Neuronal stem cell (in vitro differentiated cells): ENCODE measurements at regions not wholly inside any gene's neighbourhood (a gene's known extent, or its start where the extent isn't known, plus 50 kb on each side); places are given as distances from the start of the nearest gene placed in this dataset.
A peak's percentile ranks its signal among the peaks of the same experiment; 100 is the strongest.

Experiments used
- DNase-seq: peaks from one replicate; pipeline ENCODE4 v3.0.0-alpha.2; 2013; ENCODE audit warnings: low spot score
- H2AFZ ChIP-seq: one replicate; pipeline ENCODE4 v1.6.1; 2013; ENCODE audit warnings: mild to moderate bottlenecking, low read length, inconsistent platforms
- H2AK5ac ChIP-seq: 2 replicates; pipeline ENCODE4 v1.6.1; 2013; ENCODE audit warnings: low read depth, mild to moderate bottlenecking, inconsistent platforms, low read length, moderate library complexity, mixed read lengths
- H2BK120ac ChIP-seq: 2 replicates; pipeline ENCODE4 v1.6.1; 2013; ENCODE audit warnings: low read depth, mild to moderate bottlenecking, inconsistent platforms, low read length, moderate library complexity, mixed read lengths
- H2BK12ac ChIP-seq: one replicate; pipeline ENCODE4 v1.6.1; 2013; ENCODE audit warnings: low read length, inconsistent platforms
- H2BK15ac ChIP-seq: 2 replicates; pipeline ENCODE4 v1.6.1; 2013; ENCODE audit warnings: mild to moderate bottlenecking, low read length, inconsistent platforms, mixed read lengths
- H2BK5ac ChIP-seq: one replicate; pipeline ENCODE4 v1.6.1; 2013; ENCODE audit warnings: inconsistent platforms, mild to moderate bottlenecking, low read length, moderate library complexity
- H3K14ac ChIP-seq: one replicate; pipeline ENCODE4 v1.6.1; 2013; ENCODE audit warnings: low read length, inconsistent platforms
- H3K18ac ChIP-seq: 2 replicates; pipeline ENCODE4 v1.6.1; 2013; ENCODE audit warnings: low read length, inconsistent platforms
- H3K23ac ChIP-seq: 2 replicates; pipeline ENCODE4 v1.6.1; 2013; ENCODE audit warnings: low read depth, mild to moderate bottlenecking, mixed read lengths, low read length, inconsistent platforms; ENCODE audit not compliant: poor library complexity
- H3K27ac ChIP-seq: replicated peaks from 3 replicates; pipeline ENCODE4 v1.5.1; 2013; ENCODE audit warnings: low read length, inconsistent platforms
- H3K27me3 ChIP-seq, 3 experiments: 2 replicates each; pipeline ENCODE4 v1.6.1; 2013; ENCODE audit warnings: low read length in 3 of 3, mild to moderate bottlenecking in 2 of 3, inconsistent platforms in 1 of 3, low read depth in 1 of 3, mixed read lengths in 1 of 3, moderate library complexity in 1 of 3; ENCODE audit not compliant: control insufficient read depth in 3 of 3, insufficient read depth in 3 of 3
- H3K36me3 ChIP-seq, 2 donors: replicated peaks in 1 of 2; 2 replicates each; pipeline ENCODE4 v1.6.1; 2013; ENCODE audit warnings: low read length in 2 of 2; ENCODE audit not compliant: control insufficient read depth in 2 of 2, insufficient read depth in 2 of 2
- H3K4ac ChIP-seq: 2 replicates; pipeline ENCODE4 v1.6.1; 2013; ENCODE audit warnings: inconsistent platforms, mild to moderate bottlenecking, low read length, moderate library complexity
- H3K4me1 ChIP-seq, 2 donors: 1 replicate in 1 of 2; 2 replicates in 1 of 2; pipeline ENCODE4 v1.6.1; 2013; ENCODE audit warnings: low read length in 2 of 2, low read depth in 1 of 2; ENCODE audit not compliant: control insufficient read depth in 2 of 2, insufficient read depth in 1 of 2
- H3K4me2 ChIP-seq: one replicate; pipeline ENCODE4 v1.6.1; 2013; ENCODE audit warnings: mild to moderate bottlenecking, low read length, inconsistent platforms; ENCODE audit not compliant: insufficient read depth, poor library complexity, severe bottlenecking
- H3K4me3 ChIP-seq, 2 donors: 2 replicates each; pipeline ENCODE4 v1.5.1; 2013; ENCODE audit warnings: low read length in 2 of 2, mild to moderate bottlenecking in 2 of 2, inconsistent platforms in 1 of 2, moderate library complexity in 1 of 2
- H3K79me1 ChIP-seq: one replicate; pipeline ENCODE4 v1.6.1; 2013; ENCODE audit warnings: low read depth, mild to moderate bottlenecking, inconsistent platforms, low read length, moderate library complexity
- H3K9ac ChIP-seq: one replicate; pipeline ENCODE4 v1.6.1; 2013; ENCODE audit warnings: mild to moderate bottlenecking, low read depth, low read length, inconsistent platforms; ENCODE audit not compliant: poor library complexity
- H3K9me3 ChIP-seq, 2 donors: replicated peaks in 1 of 2; 2 replicates each; pipeline versions ENCODE3 to v1.6.1; 2013; ENCODE audit warnings: low read length in 2 of 2, mild to moderate bottlenecking in 2 of 2, inconsistent platforms in 1 of 2, low read depth in 1 of 2, mixed read lengths in 1 of 2, moderate library complexity in 1 of 2; ENCODE audit not compliant: control insufficient read depth in 2 of 2, insufficient read depth in 1 of 2
- H4K8ac ChIP-seq: one replicate; pipeline ENCODE4 v1.6.1; 2013; ENCODE audit warnings: low read depth, mild to moderate bottlenecking, inconsistent platforms, low read length, moderate library complexity
- H4K91ac ChIP-seq: one replicate; pipeline ENCODE4 v1.6.1; 2013; ENCODE audit warnings: low read length, low read depth, mild to moderate bottlenecking, inconsistent platforms; ENCODE audit not compliant: poor library complexity
- WGBS, 2 donors: extraction: QIAGEN DNeasy Blood & Tissue Kit; methylation state at CpG; one replicate each; pipeline ENCODE4 v1.1.7; 2013; ENCODE audit warnings: missing lambda C conversion rate in 2 of 2, mixed read lengths in 1 of 2; ENCODE audit not compliant: insufficient read length in 2 of 2, insufficient replicate concordance in 1 of 2; ENCODE audit errors: extremely low coverage in 2 of 2; 5-methylcytosine and 5-hydroxymethylcytosine counted together

- Histone ChIP-seq H4K8ac (no peak overlapping the region), H3K23ac (peak overlapping the region; percentile 40), H2AK5ac (peak overlapping the region; percentile 76), H2AFZ (no peak overlapping the region), H2BK12ac (peak overlapping the region; percentile 28), H2BK15ac (peak overlapping the region; percentile 29), H3K9ac (no peak overlapping the region), H3K14ac (peak overlapping the region; percentile 17), H3K18ac (peak overlapping the region; percentile 69), H3K4ac (no peak overlapping the region), H3K9me3 (no peaks in the 10 kb centered on the region), H3K27ac (peak overlapping the region; percentile 12), H2BK120ac (no peak overlapping the region), H3K36me3 (no peaks in the 10 kb centered on the region), H3K27me3 (no peaks in the 10 kb centered on the region), H3K4me3 (no peak overlapping the region), H4K91ac (peak overlapping the region; percentile 22), H3K79me1 (peaks cover 3% of the 10 kb centered on the region), H2BK5ac (no peak overlapping the region), H3K4me2 (no peak overlapping the region), H3K4me1 (peaks cover 38 to 42% of the 10 kb centered on the region in 2 donors)
- no peak for DNase-seq
- no CpG with 5 or more reads among the region's 32 CpGs for WGBS, 2 donors
Measured at GRCh38 chr4:3389233-3390215, 52.2 kb upstream of the HGFAC start.

DNA sequence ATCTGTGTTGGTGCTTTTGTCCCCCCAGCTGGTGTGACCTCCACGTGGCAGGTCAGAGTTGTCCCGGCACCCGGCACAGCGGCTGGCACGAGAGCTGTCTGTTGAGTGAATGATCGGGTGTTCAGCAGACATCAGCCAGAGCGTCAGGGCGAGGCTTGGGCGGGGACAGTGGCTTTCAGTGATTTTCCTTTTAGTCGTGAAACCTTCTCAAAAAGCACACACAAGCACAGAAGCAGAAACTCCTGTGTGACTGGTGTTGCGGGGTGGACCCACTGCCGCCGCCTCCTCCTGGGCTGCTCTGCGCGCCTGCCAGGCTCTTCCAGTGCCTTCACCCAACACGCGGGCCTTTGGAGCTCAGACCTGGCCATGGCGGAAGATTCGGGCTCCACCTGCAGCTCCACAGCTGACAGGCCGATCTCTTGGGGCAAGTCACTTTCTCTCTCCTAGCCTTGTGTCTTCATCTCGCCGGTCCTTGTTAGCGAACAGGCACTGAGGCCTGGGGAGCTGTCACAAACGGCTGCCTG is 51.4 kb upstream of the HGFAC start:
- peak overlapping the region; percentile 40 for H3K27ac ChIP-seq
- no CpG with 5 or more reads among the region's 24 CpGs for WGBS, 2 donors
- H4K8ac ChIP-seq: no peak overlapping the region
- peaks cover 1% of the 10 kb centered on the region for H3K79me1 ChIP-seq
- no peak overlapping the region for H2BK12ac ChIP-seq
- H3K23ac ChIP-seq: peak overlapping the region; percentile 5
- no peaks in the 10 kb centered on the region for H3K36me3 ChIP-seq
- H3K18ac ChIP-seq: peak overlapping the region; percentile 69
- no peaks in the 10 kb centered on the region for H3K9me3 ChIP-seq
- H3K4me3 ChIP-seq: no peak overlapping the region
- H4K91ac ChIP-seq: no peak overlapping the region
- H3K27me3 ChIP-seq: no peaks in the 10 kb centered on the region
- no peak for DNase-seq
- no peak overlapping the region for H2AFZ ChIP-seq
- H2BK5ac ChIP-seq: no peak overlapping the region
- H3K4me2 ChIP-seq: no peak overlapping the region
- H2BK120ac ChIP-seq: no peak overlapping the region
- H3K9ac ChIP-seq: peak overlapping the region; percentile 64
- H2AK5ac ChIP-seq: no peak overlapping the region
- H3K14ac ChIP-seq: no peak overlapping the region
- H3K4ac ChIP-seq: no peak overlapping the region
- peaks cover 38 to 40% of the 10 kb centered on the region in 2 donors for H3K4me1 ChIP-seq
- peak overlapping the region; percentile 29 for H2BK15ac ChIP-seq

DNA sequence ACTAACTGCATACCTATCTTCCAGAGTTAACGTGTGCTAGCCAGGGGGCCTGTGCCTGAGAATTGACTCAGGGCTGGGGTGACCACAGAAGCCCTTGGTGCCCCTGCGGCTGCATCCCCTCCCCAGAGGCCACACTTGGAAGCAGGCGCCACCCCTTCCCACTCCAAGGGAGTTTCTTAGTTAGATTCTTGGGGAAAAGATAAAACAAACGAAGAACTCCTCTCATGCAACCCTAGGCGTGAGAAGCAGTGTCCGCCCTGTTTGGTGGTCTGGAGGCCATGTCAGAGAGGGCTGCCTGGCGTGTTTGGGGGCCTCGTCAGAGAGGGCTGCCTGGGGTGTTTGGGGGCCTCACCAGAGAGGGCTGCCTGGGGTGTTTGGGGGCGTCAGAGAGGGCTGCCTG is 50.3 kb upstream of the HGFAC start:
- no peak overlapping the region for H2BK5ac ChIP-seq
- H2BK120ac ChIP-seq: no peak overlapping the region
- H3K36me3 ChIP-seq: no peaks in the 10 kb centered on the region
- no peak overlapping the region for H3K14ac ChIP-seq
- no peak overlapping the region for H2AK5ac ChIP-seq
- DNase-seq: no peak
- H2BK12ac ChIP-seq: no peak overlapping the region
- H3K27ac ChIP-seq: no peak overlapping the region
- H2BK15ac ChIP-seq: no peak overlapping the region
- H4K8ac ChIP-seq: no peak overlapping the region
- no peak overlapping the region for H4K91ac ChIP-seq
- H3K27me3 ChIP-seq: no peaks in the 10 kb centered on the region
- H3K4ac ChIP-seq: no peak overlapping the region
- no peak overlapping the region for H3K9ac ChIP-seq
- H3K4me3 ChIP-seq: no peak overlapping the region
- peaks cover 1 to 5% of the 10 kb centered on the region in 2 donors for H3K9me3 ChIP-seq
- no peak overlapping the region for H2AFZ ChIP-seq
- peaks cover 1% of the 10 kb centered on the region for H3K79me1 ChIP-seq
- WGBS, 2 donors: no CpG with 5 or more reads among the region's 9 CpGs
- peak overlapping the region; percentile 11 for H3K18ac ChIP-seq
- no peak overlapping the region for H3K4me2 ChIP-seq
- no peak overlapping the region for H3K23ac ChIP-seq
- H3K4me1 ChIP-seq: peaks cover 37 to 39% of the 10 kb centered on the region in 2 donors
